K562 (cell line): ENCODE measurements at regions not wholly inside any gene's neighbourhood (a gene's known extent, or its start where the extent isn't known, plus 50 kb on each side); places are given as distances from the start of the nearest gene placed in this dataset.

Source experiments
- ATAC-seq: fragments of 200-7000 bp; cut with Tn5 transposase; 3 replicates; pipeline ENCODE4 v1.9.1; 2020; ENCODE audit warnings: moderate library complexity
- BruUV-seq: library from RNA; stranded (reverse); fragments of 400-500 nt; replicated peaks from 2 replicates; lab custom pipeline; 2021; lab: Mats Ljungman, UMichigan
- CTCF ChIA-PET: fragments of 300-600 bp; formaldehyde crosslinking; extraction: SDS; loops from one replicate; lab custom pipeline; 2021; ENCODE audit warnings: low intra/inter-chr PET ratio; lab: Yijun Ruan, JAX
- POLR2A ChIA-PET: fragments of 300-600, 350-650 bp; sonication (Branson Sonifier 250); formaldehyde crosslinking; extraction: SDS; loops from one replicate; lab custom pipeline; 2021; ENCODE audit warnings: antibody characterized with exemption, inconsistent platforms; lab: Yijun Ruan, JAX
- DNase-seq, 4 experiments: peaks; one replicate each; pipeline versions ENCODE4 v3.0.0 to v3.0.0-alpha.2; 2011 to 2018; ENCODE audit warnings: low spot score in 3 of 4, mixed read lengths in 3 of 4; ENCODE audit errors: extremely low read depth in 1 of 4
- FAIRE-seq: peaks from 2 replicates; lab custom pipeline; 2011; peaks lifted over from hg19 to GRCh38; lab: Jason Lieb, UNC
- H2AFZ ChIP-seq: 2 replicates; pipeline ENCODE4 v1.6.0; 2011; ENCODE audit warnings: low read depth, low read length, control low read depth, inconsistent platforms
- H3K27ac ChIP-seq: fragments of 200-600 bp; 3 replicates; pipeline ENCODE4 v1.8.0; 2011; ENCODE audit warnings: low read depth, mild to moderate bottlenecking, control low read depth, inconsistent platforms, low read length, moderate library complexity, mixed read lengths; ENCODE audit errors: extremely low read depth
- H3K27me3 ChIP-seq, 2 experiments: fragments of 300-600 bp in 1 of 2; 2 replicates in 1 of 2; 3 replicates in 1 of 2; pipeline versions ENCODE4 v1.6.0 to v1.8.0; 2011; ENCODE audit warnings: inconsistent platforms in 2 of 2, low read length in 2 of 2, mild to moderate bottlenecking in 1 of 2, mixed read lengths in 1 of 2, moderate library complexity in 1 of 2; ENCODE audit not compliant: control insufficient read depth in 2 of 2, insufficient read depth in 2 of 2
- H3K36me3 ChIP-seq: fragments of 300-600 bp; 3 replicates; pipeline ENCODE4 v1.8.0; 2011; ENCODE audit warnings: mild to moderate bottlenecking, low read length, inconsistent platforms; ENCODE audit not compliant: control insufficient read depth, insufficient read depth
- H3K4me1 ChIP-seq, 2 experiments: fragments of 200-600 bp in 1 of 2; replicated peaks in 1 of 2; 2 replicates in 1 of 2; 3 replicates in 1 of 2; pipeline versions ENCODE4 v1.5.1 to v1.8.0; 2011; ENCODE audit warnings: inconsistent platforms in 2 of 2, low read length in 2 of 2, mild to moderate bottlenecking in 1 of 2, mixed read lengths in 1 of 2, moderate library complexity in 1 of 2; ENCODE audit not compliant: control insufficient read depth in 2 of 2, insufficient read depth in 2 of 2
- H3K4me2 ChIP-seq: 2 replicates; pipeline ENCODE4 v1.6.1; 2011; ENCODE audit warnings: low read length, control low read depth, inconsistent platforms, mixed read lengths; ENCODE audit not compliant: insufficient read depth
- H3K4me3 ChIP-seq: fragments of 200-600 bp; sonication (generic), shearing (Covaris generic); 2 replicates; pipeline ENCODE4 v1.5.1; 2016; ENCODE audit warnings: control low read depth, inconsistent platforms
- H3K79me2 ChIP-seq: fragments of 200-600 bp; 3 replicates; pipeline ENCODE4 v1.8.0; 2011; ENCODE audit warnings: low read length, inconsistent platforms; ENCODE audit not compliant: control insufficient read depth, insufficient read depth
- H3K9ac ChIP-seq, 2 experiments: 2 replicates each; pipeline versions ENCODE4 v1.6.0 to v1.6.1; 2011; ENCODE audit warnings: low read depth in 2 of 2, low read length in 2 of 2, control low read depth in 1 of 2, inconsistent platforms in 1 of 2, mild to moderate bottlenecking in 1 of 2, mixed read lengths in 1 of 2; ENCODE audit not compliant: insufficient read depth in 1 of 2
- H3K9me1 ChIP-seq: one replicate; pipeline ENCODE4 v1.6.0; 2011; ENCODE audit warnings: inconsistent platforms, mild to moderate bottlenecking, low read length, moderate library complexity; ENCODE audit not compliant: control insufficient read depth, insufficient read depth
- H3K9me3 ChIP-seq: replicated peaks from 2 replicates; pipeline ENCODE4 v1.5.1; 2011; ENCODE audit warnings: low read depth, low read length, inconsistent platforms; ENCODE audit not compliant: control insufficient read depth, insufficient read depth
- H4K20me1 ChIP-seq: replicated peaks from 2 replicates; pipeline ENCODE4 v1.6.1; 2011; ENCODE audit warnings: low read length, inconsistent platforms, mixed read lengths; ENCODE audit not compliant: control insufficient read depth, insufficient read depth
- ATF3 ChIP-seq, 2 experiments: fragments of 450-650 bp in 1 of 2; sonication (generic) in 1 of 2; formaldehyde crosslinking in 1 of 2; IDR thresholded peaks in 1 of 2; conservative IDR thresholded peaks in 1 of 2; 2 replicates each; pipeline versions ENCODE4 v1.6.1 to v1.8.1; 2016 to 2023; ENCODE audit warnings: mild to moderate bottlenecking in 2 of 2, moderate library complexity in 2 of 2, inconsistent platforms in 1 of 2, missing genetic modification reagents in 1 of 2
- BACH1 ChIP-seq: fragments of 200-800 bp; sonication (Bioruptor generic); IDR thresholded peaks from 2 replicates; pipeline ENCODE4 v1.6.1; 2016; ENCODE audit warnings: missing genetic modification characterization, missing compliant biosample characterization
- CHAMP1 ChIP-seq: fragments of 450-650 bp; IDR thresholded peaks from 2 replicates; pipeline ENCODE4 v1.6.1; 2016; ENCODE audit warnings: mild to moderate bottlenecking
- CREB3 ChIP-seq: fragments of 450-650 bp; conservative IDR thresholded peaks from 2 replicates; pipeline ENCODE4 v1.6.1; 2016; ENCODE audit warnings: missing genetic modification characterization, low read depth, mild to moderate bottlenecking, missing compliant biosample characterization, moderate library complexity
- ETS2 ChIP-seq: IDR thresholded peaks from 2 replicates; pipeline ENCODE4 v1.6.1; 2016; ENCODE audit warnings: borderline replicate concordance, missing genetic modification characterization, mild to moderate bottlenecking, moderate library complexity, missing compliant biosample characterization; ENCODE audit not compliant: poor library complexity, severe bottlenecking
- MCM3 ChIP-seq: fragments of 450-650 bp; IDR thresholded peaks from 2 replicates; pipeline ENCODE4 v1.6.1; 2016
- RCOR1 ChIP-seq, 2 experiments: IDR thresholded peaks; 2 replicates each; pipeline ENCODE4 v1.6.1; 2012; ENCODE audit warnings: low read depth in 2 of 2, low read length in 2 of 2, borderline replicate concordance in 1 of 2, improper control_type of control experiment in 1 of 2
- SRSF7 ChIP-seq: fragments of 200-400 bp; formaldehyde crosslinking; optimal IDR thresholded peaks from 2 replicates; pipeline ENCODE3; 2017; ENCODE audit warnings: mild to moderate bottlenecking, low read depth, low read length
- TEAD4 ChIP-seq, 2 experiments: sonication (generic) in 1 of 2; formaldehyde crosslinking in 1 of 2; IDR thresholded peaks; 2 replicates each; pipeline versions ENCODE4 v1.6.1 to v1.8.0; 2012 to 2022; ENCODE audit warnings: borderline replicate concordance in 1 of 2, inconsistent platforms in 1 of 2, low read length in 1 of 2, mild to moderate bottlenecking in 1 of 2, missing genetic modification reagents in 1 of 2
- ZNF436 ChIP-seq: fragments of 250-450, 450-650 bp; sonication (Bioruptor Pico); formaldehyde crosslinking; IDR thresholded peaks from 2 replicates; pipeline ENCODE4 v1.7.0; 2020; ENCODE audit warnings: mild to moderate bottlenecking
- WGBS: fragments of 100-300 bp; shearing (Covaris generic); methylation state at CpG from one replicate; pipeline ENCODE4 v1.1.6; 2016; ENCODE audit warnings: low coverage, mixed read lengths; ENCODE audit not compliant: insufficient coverage; ENCODE audit errors: missing lambda C conversion rate; 5-methylcytosine and 5-hydroxymethylcytosine counted together
- in situ Hi-C: fragments of 300-500 bp; cut with MboI; formaldehyde crosslinking; loops from 4 replicates; pipeline ENCODE4 v1.15.0; 2018; ENCODE audit warnings: inconsistent platforms, mixed read lengths
- intact Hi-C: fragments of 100-400 bp; cut with micrococcal nuclease; formaldehyde crosslinking; loops from 2 replicates; pipeline ENCODE4 v1.14.2; 2022

GRCh38 chr9:117815315-117815714, 111.1 kb downstream of the TLR4 start (continued):
- TF ChIP-seq TEAD4 (IDR thresholded peaks at IDR 0.05; ENCODE audit: low read length) (no peak), TEAD4 (CRISPR knock-in tag; IDR thresholded peaks at IDR 0.05; ENCODE audit: borderline replicate concordance) (no peak), ATF3 (IDR thresholded peaks at IDR 0.05) (no peak), ATF3 (CRISPR knock-in tag; conservative IDR thresholded peaks at IDR 0.05) (no peak), SRSF7 (no peak)

- ATAC-seq (no peak), FAIRE-seq (no peak), DNase-seq (no peak)
- Histone ChIP-seq H4K20me1 (no peaks in the 10 kb centered on the region), H3K4me2 (no peak overlapping the region), H3K27ac (no peak overlapping the region), H3K79me2 (no peaks in the 10 kb centered on the region), H3K9me1 (no peaks in the 10 kb centered on the region), H3K36me3 (no peaks in the 10 kb centered on the region), H3K27me3 (no peaks in the 10 kb centered on the region), H3K9ac (no peak overlapping the region), H3K4me1 (no peaks in the 10 kb centered on the region), H3K9me3 (no peaks in the 10 kb centered on the region; the same call in 1 of the 2 replicates), H2AFZ (no peak overlapping the region), H3K4me3 (no peak overlapping the region)
- 0% methylated on average over 3 of the region's 3 CpGs for WGBS
- no TSS peak for BruUV-seq
- CTCF ChIA-PET, result no interaction called here
- no peak for TF ChIP-seq CREB3
- TF ChIP-seq RCOR1 (IDR thresholded peaks at IDR 0.05; ENCODE audit: borderline replicate concordance in 1 of 2, low read depth in 2 of 2, low read length in 2 of 2), result no peak
- TF ChIP-seq ETS2 (tag), result no peak
- TF ChIP-seq MCM3, result no peak
- no peak for TF ChIP-seq BACH1 (tag)
- no peak for TF ChIP-seq ZNF436 (CRISPR knock-in tag)
- TF ChIP-seq CHAMP1, result no peak
- POLR2A ChIA-PET, result no interaction called here
- in situ Hi-C loops, result no loop called here
- intact Hi-C loops, result no loop called here
These were observed 111.7 kb downstream of the TLR4 start for GRCh38 chr9:117815948-117816347.
